ENCODE measurements at regions not wholly inside any gene's neighbourhood (a gene's known extent, or its start where the extent isn't known, plus 50 kb on each side); places are given as distances from the start of the nearest gene placed in this dataset.

GRCh38 chr21:32203877-32204480 is 74.9 kb downstream of the MIS18A start:
- Histone ChIP-seq H3K18ac (ENCODE audit: low read depth in 1 of 2, low read length in 2 of 2) (no peak overlapping the region), H3K9me3 (ENCODE audit: control insufficient read depth, low read length) (no peaks in the 10 kb centered on the region), H4K8ac (ENCODE audit: low read length) (no peak overlapping the region), H3K4me2 (ENCODE audit: low read length, poor library complexity, severe bottlenecking) (no peak overlapping the region), H2BK120ac (ENCODE audit: low read depth, low read length) (no peak overlapping the region), H4K91ac (ENCODE audit: low read length) (no peak overlapping the region), H3K27ac (ENCODE audit: low read length, poor library complexity, severe bottlenecking) (no peak overlapping the region), H3K27me3 (ENCODE audit: control insufficient read depth in 1 of 2, insufficient read depth in 1 of 2, low read length in 2 of 2) (no peaks in the 10 kb centered on the region), H2AFZ (ENCODE audit: low read depth, low read length) (no peak overlapping the region), H3K14ac (ENCODE audit: low read length in 2 of 2) (no peak overlapping the region), H2BK5ac (ENCODE audit: low read depth, low read length, poor library complexity, severe bottlenecking) (no peak overlapping the region), H2BK12ac (ENCODE audit: low read length in 2 of 2) (no peak overlapping the region), H2AK5ac (ENCODE audit: low read length, severe bottlenecking) (no peak overlapping the region), H3K4ac (ENCODE audit: low read depth in 1 of 2, low read length in 2 of 2) (no peak overlapping the region), H3K9ac (ENCODE audit: low read length) (no peak overlapping the region), H3K4me3 (ENCODE audit: insufficient read depth in 1 of 2, low read depth in 1 of 2, low read length in 2 of 2) (no peak overlapping the region), H3K79me1 (replicated peaks; ENCODE audit: low read length, poor library complexity, severe bottlenecking) (no peaks in the 10 kb centered on the region), H2BK15ac (ENCODE audit: low read depth, poor library complexity, severe bottlenecking) (no peak overlapping the region), H3K36me3 (ENCODE audit: control insufficient read depth in 1 of 2, insufficient read depth in 2 of 2, low read depth in 1 of 2, low read length in 2 of 2) (no peaks in the 10 kb centered on the region), H3K4me1 (ENCODE audit: control insufficient read depth, insufficient read depth, low read depth, low read length) (no peaks in the 10 kb centered on the region), H3K23ac (ENCODE audit: low read length in 2 of 2) (no peak overlapping the region)
- no peak for DNase-seq
- 90% methylated on average over 5 of the region's 6 CpGs for WGBS

- H2BK5ac ChIP-seq (ENCODE audit: low read depth, low read length, poor library complexity, severe bottlenecking) = no peak overlapping the region
- H2AK5ac ChIP-seq (ENCODE audit: low read length, severe bottlenecking) = no peak overlapping the region
- H3K4me2 ChIP-seq (ENCODE audit: low read length, poor library complexity, severe bottlenecking) = no peak overlapping the region
- H3K79me1 ChIP-seq (replicated peaks; ENCODE audit: low read length, poor library complexity, severe bottlenecking) = no peaks in the 10 kb centered on the region
- no peaks in the 10 kb centered on the region for H3K36me3 ChIP-seq (ENCODE audit: control insufficient read depth in 1 of 2, insufficient read depth in 2 of 2, low read depth in 1 of 2, low read length in 2 of 2)
- H3K9me3 ChIP-seq (ENCODE audit: control insufficient read depth, low read length) = no peaks in the 10 kb centered on the region
- H3K4ac ChIP-seq (ENCODE audit: low read depth in 1 of 2, low read length in 2 of 2) = no peak overlapping the region
- WGBS = 77% methylated on average over 5 of the region's 5 CpGs
- no peak overlapping the region for H2BK120ac ChIP-seq (ENCODE audit: low read depth, low read length)
- H4K8ac ChIP-seq (ENCODE audit: low read length) = no peak overlapping the region
- no peak overlapping the region for H3K27ac ChIP-seq (ENCODE audit: low read length, poor library complexity, severe bottlenecking)
- H3K4me1 ChIP-seq (ENCODE audit: control insufficient read depth, insufficient read depth, low read depth, low read length) = no peaks in the 10 kb centered on the region
- H2AFZ ChIP-seq (ENCODE audit: low read depth, low read length) = no peak overlapping the region
- H3K4me3 ChIP-seq (ENCODE audit: insufficient read depth in 1 of 2, low read depth in 1 of 2, low read length in 2 of 2) = no peak overlapping the region
- H2BK15ac ChIP-seq (ENCODE audit: low read depth, poor library complexity, severe bottlenecking) = no peak overlapping the region
- no peaks in the 10 kb centered on the region for H3K27me3 ChIP-seq (ENCODE audit: control insufficient read depth in 1 of 2, insufficient read depth in 1 of 2, low read length in 2 of 2)
- no peak overlapping the region for H3K23ac ChIP-seq (ENCODE audit: low read length in 2 of 2)
- no peak overlapping the region for H3K14ac ChIP-seq (ENCODE audit: low read length in 2 of 2)
- no peak overlapping the region for H2BK12ac ChIP-seq (ENCODE audit: low read length in 2 of 2)
- no peak overlapping the region for H3K18ac ChIP-seq (ENCODE audit: low read depth in 1 of 2, low read length in 2 of 2)
- DNase-seq = no peak
- H3K9ac ChIP-seq (ENCODE audit: low read length) = no peak overlapping the region
- H4K91ac ChIP-seq (ENCODE audit: low read length) = no peak overlapping the region
Measured at GRCh38 chr21:32200029-32200428, 78.8 kb downstream of the MIS18A start.

GRCh38 chr21:32198384-32198783 is 80.5 kb downstream of the MIS18A start:
- Histone ChIP-seq H3K4me2 (ENCODE audit: low read length, poor library complexity, severe bottlenecking) (no peak overlapping the region), H2AFZ (ENCODE audit: low read depth, low read length) (no peak overlapping the region), H3K4me3 (ENCODE audit: insufficient read depth in 1 of 2, low read depth in 1 of 2, low read length in 2 of 2) (no peak overlapping the region), H4K8ac (ENCODE audit: low read length) (no peak overlapping the region), H2BK12ac (ENCODE audit: low read length in 2 of 2) (no peak overlapping the region), H2AK5ac (ENCODE audit: low read length, severe bottlenecking) (no peak overlapping the region), H2BK120ac (ENCODE audit: low read depth, low read length) (no peak overlapping the region), H3K18ac (ENCODE audit: low read depth in 1 of 2, low read length in 2 of 2) (no peak overlapping the region), H3K4me1 (ENCODE audit: control insufficient read depth, insufficient read depth, low read depth, low read length) (no peaks in the 10 kb centered on the region), H2BK15ac (ENCODE audit: low read depth, poor library complexity, severe bottlenecking) (no peak overlapping the region), H3K27ac (ENCODE audit: low read length, poor library complexity, severe bottlenecking) (no peak overlapping the region), H3K27me3 (ENCODE audit: control insufficient read depth in 1 of 2, insufficient read depth in 1 of 2, low read length in 2 of 2) (no peaks in the 10 kb centered on the region), H3K23ac (ENCODE audit: low read length in 2 of 2) (no peak overlapping the region), H3K14ac (ENCODE audit: low read length in 2 of 2) (no peak overlapping the region), H3K9me3 (ENCODE audit: control insufficient read depth, low read length) (no peaks in the 10 kb centered on the region), H4K91ac (ENCODE audit: low read length) (no peak overlapping the region), H3K36me3 (ENCODE audit: control insufficient read depth in 1 of 2, insufficient read depth in 2 of 2, low read depth in 1 of 2, low read length in 2 of 2) (no peaks in the 10 kb centered on the region), H3K4ac (ENCODE audit: low read depth in 1 of 2, low read length in 2 of 2) (no peak overlapping the region), H2BK5ac (ENCODE audit: low read depth, low read length, poor library complexity, severe bottlenecking) (no peak overlapping the region), H3K79me1 (replicated peaks; ENCODE audit: low read length, poor library complexity, severe bottlenecking) (no peaks in the 10 kb centered on the region), H3K9ac (ENCODE audit: low read length) (no peak overlapping the region)
- WGBS = 81% methylated on average over 8 of the region's 8 CpGs
- no peak for DNase-seq

DNA sequence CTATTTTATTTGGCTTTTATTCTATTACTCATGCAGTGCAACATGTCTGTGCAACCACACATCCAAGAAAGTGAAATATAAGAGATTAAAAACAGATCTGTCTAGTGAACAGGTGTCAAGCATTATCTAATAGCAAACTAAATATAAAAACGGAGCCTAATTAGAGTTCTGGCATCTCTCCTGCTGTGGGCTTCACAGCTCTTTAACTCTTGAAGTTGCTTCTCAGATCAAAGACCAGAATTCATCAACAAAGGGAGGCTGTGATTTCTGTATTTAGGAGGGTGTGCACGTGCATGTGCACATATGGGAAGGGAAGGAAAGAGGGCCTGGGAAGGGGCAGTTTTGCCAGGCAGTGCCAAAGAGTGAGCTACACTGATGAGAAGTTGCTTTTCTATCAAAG is 81.0 kb downstream of the MIS18A start:
- Histone ChIP-seq H3K14ac (ENCODE audit: low read length in 2 of 2) (no peak overlapping the region), H3K23ac (ENCODE audit: low read length in 2 of 2) (no peak overlapping the region), H3K27me3 (ENCODE audit: control insufficient read depth in 1 of 2, insufficient read depth in 1 of 2, low read length in 2 of 2) (no peaks in the 10 kb centered on the region), H2BK120ac (ENCODE audit: low read depth, low read length) (no peak overlapping the region), H3K27ac (ENCODE audit: low read length, poor library complexity, severe bottlenecking) (no peak overlapping the region), H3K9ac (ENCODE audit: low read length) (no peak overlapping the region), H2BK12ac (ENCODE audit: low read length in 2 of 2) (no peak overlapping the region), H3K4me2 (ENCODE audit: low read length, poor library complexity, severe bottlenecking) (no peak overlapping the region), H3K79me1 (replicated peaks; ENCODE audit: low read length, poor library complexity, severe bottlenecking) (no peaks in the 10 kb centered on the region), H3K4ac (ENCODE audit: low read depth in 1 of 2, low read length in 2 of 2) (no peak overlapping the region), H3K9me3 (ENCODE audit: control insufficient read depth, low read length) (no peaks in the 10 kb centered on the region), H2AK5ac (ENCODE audit: low read length, severe bottlenecking) (no peak overlapping the region), H3K4me3 (ENCODE audit: insufficient read depth in 1 of 2, low read depth in 1 of 2, low read length in 2 of 2) (no peak overlapping the region), H2BK15ac (ENCODE audit: low read depth, poor library complexity, severe bottlenecking) (no peak overlapping the region), H3K4me1 (ENCODE audit: control insufficient read depth, insufficient read depth, low read depth, low read length) (no peaks in the 10 kb centered on the region), H4K91ac (ENCODE audit: low read length) (no peak overlapping the region), H2BK5ac (ENCODE audit: low read depth, low read length, poor library complexity, severe bottlenecking) (no peak overlapping the region), H2AFZ (ENCODE audit: low read depth, low read length) (no peak overlapping the region), H4K8ac (ENCODE audit: low read length) (no peak overlapping the region), H3K36me3 (ENCODE audit: control insufficient read depth in 1 of 2, insufficient read depth in 2 of 2, low read depth in 1 of 2, low read length in 2 of 2) (no peaks in the 10 kb centered on the region), H3K18ac (ENCODE audit: low read depth in 1 of 2, low read length in 2 of 2) (no peak overlapping the region)
- DNase-seq = no peak
- 50% methylated on average over 1 of the region's 2 CpGs for WGBS
